HL-60 (cell line): ENCODE measurements at regions not wholly inside any gene's neighbourhood (a gene's known extent, or its start where the extent isn't known, plus 50 kb on each side); places are given as distances from the start of the nearest gene placed in this dataset.

ENCODE experiments used
- DNase-seq, 2 experiments: peaks; one replicate each; pipeline ENCODE4 v3.0.0-alpha.2; 2010 to 2020; ENCODE audit warnings: low read depth in 1 of 2, low spot score in 1 of 2
- H3K27ac ChIP-seq: fragments of 250-450 bp; sonication (Bioruptor Pico); replicated peaks from 2 replicates; pipeline ENCODE4 v1.5.1; 2020; ENCODE audit warnings: mild to moderate bottlenecking, moderate library complexity
- H3K27me3 ChIP-seq: fragments of 250-450 bp; sonication (Bioruptor Pico); 2 replicates; pipeline ENCODE4 v1.5.1; 2021; ENCODE audit warnings: mild to moderate bottlenecking, moderate library complexity; ENCODE audit not compliant: insufficient read depth, poor library complexity, severe bottlenecking
- H3K4me3 ChIP-seq: replicated peaks from 2 replicates; pipeline ENCODE4 v1.5.1; 2011; ENCODE audit warnings: mild to moderate bottlenecking, control low read depth, low read length; ENCODE audit not compliant: insufficient read depth
- CTCF ChIP-seq: IDR thresholded peaks from one replicate; pipeline ENCODE4 v1.5.1; 2011; ENCODE audit warnings: low read length, control low read depth, inconsistent platforms; ENCODE audit not compliant: insufficient read depth
- GABPA ChIP-seq: IDR thresholded peaks from 2 replicates; pipeline ENCODE4 v1.6.1; 2012; ENCODE audit warnings: low read depth
- POLR2AphosphoS5 ChIP-seq: IDR thresholded peaks from 2 replicates; pipeline ENCODE4 v1.6.1; 2012; ENCODE audit warnings: low read depth
- REST ChIP-seq: IDR thresholded peaks from 2 replicates; pipeline ENCODE4 v1.6.1; 2012; ENCODE audit warnings: low read depth; ENCODE audit not compliant: insufficient replicate concordance
- SPI1 ChIP-seq: IDR thresholded peaks from 2 replicates; pipeline ENCODE4 v1.6.1; 2012; ENCODE audit warnings: low read depth, mild to moderate bottlenecking, borderline replicate concordance

DNA sequence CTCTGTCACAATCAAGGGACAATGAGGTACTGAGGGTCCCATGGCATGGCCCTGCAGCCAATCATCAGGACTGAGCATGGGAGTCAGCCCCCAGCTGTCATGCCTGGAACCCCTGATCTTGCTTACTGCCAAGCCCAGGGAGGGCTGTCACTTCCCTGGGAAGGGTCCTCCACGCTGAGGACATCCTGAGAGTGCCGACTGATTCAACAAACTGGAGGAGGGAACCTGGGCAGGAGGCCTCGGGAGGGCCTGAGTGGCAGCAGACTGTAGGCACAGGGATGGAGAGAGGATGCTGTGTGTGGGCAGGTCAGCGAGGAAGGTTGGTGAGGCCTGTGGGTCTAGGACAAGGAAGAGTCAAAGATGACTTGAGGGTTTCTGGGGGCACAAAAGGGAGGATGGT lies 154.3 kb downstream of the ZNF248 start:
- TF ChIP-seq SPI1: no peak
- no peak for TF ChIP-seq CTCF
- no peak for TF ChIP-seq POLR2AphosphoS5
- TF ChIP-seq REST: no peak
- TF ChIP-seq GABPA: no peak
- no peak overlapping the region for H3K4me3 ChIP-seq
- DNase-seq: no peak
- H3K27ac ChIP-seq: no peak overlapping the region
- peaks cover 5% of the 10 kb centered on the region for H3K27me3 ChIP-seq

- Histone ChIP-seq H3K27me3 (peaks cover 5% of the 10 kb centered on the region), H3K4me3 (no peak overlapping the region), H3K27ac (no peak overlapping the region)
- DNase-seq: no peak
- TF ChIP-seq SPI1 (no peak), REST (no peak), POLR2AphosphoS5 (no peak), GABPA (no peak), CTCF (no peak)
Observed at GRCh38 chr10:37701781-37702493, 155.5 kb downstream of the ZNF248 start.

DNA sequence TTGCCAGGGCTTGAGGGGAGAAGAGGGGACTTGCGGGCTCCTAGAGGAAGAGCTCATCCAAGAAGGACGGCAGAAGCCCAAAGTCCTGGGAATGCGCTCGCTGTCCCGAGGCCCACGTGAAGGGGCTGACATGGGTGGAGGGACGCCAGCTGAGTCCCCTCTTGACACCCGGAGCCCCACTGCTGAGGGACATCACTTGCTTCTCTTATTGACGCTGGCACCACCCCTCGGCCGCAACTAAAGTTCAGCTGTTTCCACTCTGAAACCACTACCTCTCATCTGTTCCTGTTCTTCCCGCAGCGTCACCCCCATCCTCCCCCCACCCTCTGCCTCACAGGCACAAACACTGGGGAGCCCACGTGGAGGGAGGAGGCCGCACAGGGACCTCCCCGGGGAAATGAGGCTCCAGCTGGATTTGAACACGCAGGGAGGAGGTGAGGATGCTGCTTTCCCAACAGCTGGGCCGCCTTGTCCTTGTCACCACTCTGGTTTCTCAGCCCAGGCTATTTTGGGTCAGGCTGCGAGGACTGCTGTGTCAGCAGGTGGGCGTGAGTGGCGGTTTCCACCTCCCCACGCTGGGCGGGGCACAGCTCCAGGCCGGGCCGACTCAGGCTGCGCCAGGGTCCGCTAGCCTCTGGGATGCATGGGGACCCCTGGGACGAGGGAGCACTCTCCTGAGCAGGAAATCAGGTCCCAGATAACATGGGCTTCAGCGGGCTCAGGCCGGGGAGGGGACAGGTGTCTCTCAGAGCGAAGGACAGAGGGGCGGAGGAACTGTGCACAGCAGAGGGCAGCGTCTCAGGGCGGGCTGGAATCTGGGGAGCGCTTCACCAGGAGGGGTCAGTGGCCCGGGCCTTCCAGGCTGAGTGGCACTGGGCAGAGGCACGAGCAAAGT lies 156.3 kb downstream of the ZNF248 start:
- Histone ChIP-seq H3K27ac (no peak overlapping the region), H3K4me3 (no peak overlapping the region), H3K27me3 (peaks cover 5% of the 10 kb centered on the region)
- peak in 1 of 2 experiments; percentile 4 for DNase-seq
- no peak for TF ChIP-seq CTCF
- no peak for TF ChIP-seq SPI1
- TF ChIP-seq GABPA: no peak
- no peak for TF ChIP-seq REST
- TF ChIP-seq POLR2AphosphoS5: no peak
